ENCODE measurements at regions not wholly inside any gene's neighbourhood (a gene's known extent, or its start where the extent isn't known, plus 50 kb on each side); places are given as distances from the start of the nearest gene placed in this dataset.

- TF ChIP-seq CTCF (tag by site-specific recombination; IDR thresholded peaks at IDR 0.05) (no peak), ZNF610 (tag by site-specific recombination; IDR thresholded peaks at IDR 0.05; ENCODE audit: borderline replicate concordance) (no peak), ZNF501 (tag by site-specific recombination; IDR thresholded peaks at IDR 0.05) (no peak), ZXDB (tag by site-specific recombination; IDR thresholded peaks at IDR 0.05) (no peak), ZNF24 (tag by site-specific recombination; IDR thresholded peaks at IDR 0.05) (no peak), SP2 (tag by site-specific recombination; IDR thresholded peaks at IDR 0.05) (no peak), ZNF530 (tag by site-specific recombination; IDR thresholded peaks at IDR 0.05; ENCODE audit: low read depth) (no peak), ZNF433 (tag by site-specific recombination; IDR thresholded peaks at IDR 0.05; ENCODE audit: low read depth) (no peak), ZNF623 (tag by site-specific recombination; IDR thresholded peaks at IDR 0.05) (no peak), ZNF350 (tag by site-specific recombination; IDR thresholded peaks at IDR 0.05) (no peak), ZNF324 (tag by site-specific recombination; IDR thresholded peaks at IDR 0.05) (no peak)
Observed at GRCh38 chr6:71179249-71179885, 109.2 kb upstream of the OGFRL1 start.

All from HEK293 (cell line).